H1 (cell line): ENCODE measurements at regions not wholly inside any gene's neighbourhood (a gene's known extent, or its start where the extent isn't known, plus 50 kb on each side); places are given as distances from the start of the nearest gene placed in this dataset.

Source experiments
- CTCF ChIA-PET: fragments of 300-600 bp; sonication (Branson Sonifier 250); formaldehyde crosslinking; loops from one replicate; lab custom pipeline; 2021; ENCODE audit not compliant: partially characterized antibody; lab: Charles Lee
- POLR2A ChIA-PET: fragments of 300-600 bp; sonication (Branson Sonifier 250); formaldehyde crosslinking; loops from one replicate; lab custom pipeline; 2021; ENCODE audit warnings: inconsistent platforms; ENCODE audit not compliant: partially characterized antibody; lab: Charles Lee
- DNase-seq, 2 experiments: peaks; one replicate each; pipeline versions ENCODE4 v3.0.0 to v3.0.0-alpha.2; 2010 to 2022; ENCODE audit warnings: low spot score in 2 of 2, low read depth in 1 of 2, mixed read lengths in 1 of 2
- FAIRE-seq: peaks from 2 replicates; lab custom pipeline; 2011; peaks lifted over from hg19 to GRCh38; lab: Jason Lieb, UNC
- H2AFZ ChIP-seq: 2 replicates; pipeline ENCODE4 v1.8.1; 2012; ENCODE audit warnings: low read length, inconsistent platforms
- H2AK5ac ChIP-seq: 2 replicates; pipeline ENCODE4 v1.6.1; 2013; ENCODE audit warnings: low read depth, low read length
- H2BK120ac ChIP-seq: replicated peaks from 2 replicates; pipeline ENCODE3; 2013; ENCODE audit warnings: low read depth, low read length, inconsistent platforms
- H2BK12ac ChIP-seq: 2 replicates; pipeline ENCODE4 v1.6.1; 2013; ENCODE audit warnings: low read depth, low read length
- H2BK15ac ChIP-seq: 2 replicates; pipeline ENCODE4 v1.6.1; 2013; ENCODE audit warnings: low read length
- H2BK20ac ChIP-seq: 2 replicates; pipeline ENCODE4 v1.6.1; 2013; ENCODE audit warnings: low read length
- H2BK5ac ChIP-seq: 2 replicates; pipeline ENCODE4 v1.6.1; 2013; ENCODE audit warnings: low read depth, low read length
- H3K14ac ChIP-seq: 2 replicates; pipeline ENCODE4 v1.6.1; 2013; ENCODE audit warnings: inconsistent platforms; ENCODE audit not compliant: insufficient read length
- H3K18ac ChIP-seq: 2 replicates; pipeline ENCODE4 v1.6.1; 2013; ENCODE audit warnings: low read length; ENCODE audit errors: extremely low read depth
- H3K23ac ChIP-seq: 2 replicates; pipeline ENCODE4 v1.6.1; 2013; ENCODE audit warnings: inconsistent platforms; ENCODE audit not compliant: insufficient read length
- H3K23me2 ChIP-seq: 2 replicates; pipeline ENCODE4 v1.6.1; 2013; ENCODE audit warnings: low read depth, low read length
- H3K27ac ChIP-seq: 2 replicates; pipeline ENCODE4 v1.6.1; 2011; ENCODE audit warnings: low read depth, low read length, inconsistent platforms
- H3K27me3 ChIP-seq, 4 experiments: replicated peaks in 1 of 4; 1 replicate in 1 of 4; 2 replicates in 3 of 4; pipeline versions ENCODE4 v1.6.1 to v1.8.1; 2011 to 2013; ENCODE audit warnings: low read length in 3 of 4, mild to moderate bottlenecking in 3 of 4, inconsistent platforms in 2 of 4, mixed read lengths in 2 of 4, moderate library complexity in 1 of 4; ENCODE audit not compliant: control insufficient read depth in 3 of 4, insufficient read depth in 3 of 4; ENCODE audit errors: extremely low read depth in 1 of 4
- H3K36me3 ChIP-seq, 4 experiments: 2 replicates each; pipeline versions ENCODE4 v1.6.1 to v1.8.1; 2011 to 2013; ENCODE audit warnings: mild to moderate bottlenecking in 4 of 4, low read length in 3 of 4, moderate library complexity in 2 of 4, control low read depth in 1 of 4, inconsistent platforms in 1 of 4; ENCODE audit not compliant: insufficient read depth in 4 of 4, control insufficient read depth in 2 of 4
- H3K4ac ChIP-seq: replicated peaks from 2 replicates; pipeline ENCODE3; 2013; ENCODE audit warnings: low read length, low read depth, mixed read lengths, inconsistent platforms; ENCODE audit not compliant: insufficient read length
- H3K4me1 ChIP-seq, 4 experiments: replicated peaks in 1 of 4; 1 replicate in 1 of 4; 2 replicates in 3 of 4; pipeline versions ENCODE4 v1.6.1 to v1.8.1; 2011 to 2013; ENCODE audit warnings: low read length in 3 of 4, inconsistent platforms in 2 of 4, mixed read lengths in 1 of 4; ENCODE audit not compliant: insufficient read depth in 4 of 4, control insufficient read depth in 3 of 4
- H3K4me2 ChIP-seq, 2 experiments: 2 replicates each; pipeline versions ENCODE4 v1.6.1 to v1.8.1; 2011 to 2013; ENCODE audit warnings: low read depth in 2 of 2, low read length in 2 of 2, control low read depth in 1 of 2, inconsistent platforms in 1 of 2, mild to moderate bottlenecking in 1 of 2; ENCODE audit not compliant: insufficient read depth in 1 of 2
- H3K4me3 ChIP-seq, 4 experiments: fragments of 200-600, 300-600 bp in 1 of 4; sonication (generic), shearing (Covaris generic), sonication (Bioruptor Twin) in 1 of 4; 2 replicates each; pipeline versions ENCODE4 v1.5.1 to v1.8.1; 2011 to 2016; ENCODE audit warnings: low read length in 4 of 4, low read depth in 3 of 4, control low read depth in 2 of 4, inconsistent platforms in 2 of 4, mild to moderate bottlenecking in 2 of 4, mixed read lengths in 1 of 4, moderate library complexity in 1 of 4; ENCODE audit not compliant: insufficient read depth in 2 of 4; ENCODE audit errors: extremely low read depth in 1 of 4
- H3K56ac ChIP-seq: replicated peaks from 2 replicates; pipeline ENCODE3; 2013; ENCODE audit warnings: low read depth, mild to moderate bottlenecking, mixed read lengths, low read length, inconsistent platforms; ENCODE audit not compliant: insufficient read length
- H3K79me1 ChIP-seq: 2 replicates; pipeline ENCODE4 v1.6.1; 2013; ENCODE audit warnings: low read depth, low read length, control low read depth
- H3K79me2 ChIP-seq, 2 experiments: 2 replicates each; pipeline versions ENCODE4 v1.6.1 to v1.8.1; 2012 to 2013; ENCODE audit warnings: low read length in 2 of 2, mild to moderate bottlenecking in 2 of 2, inconsistent platforms in 1 of 2; ENCODE audit not compliant: insufficient read depth in 2 of 2, control insufficient read depth in 1 of 2
- H3K9ac ChIP-seq, 4 experiments: replicated peaks in 1 of 4; 1 replicate in 1 of 4; 2 replicates in 3 of 4; pipeline versions ENCODE4 v1.6.1 to v1.8.1; 2011 to 2013; ENCODE audit warnings: low read depth in 3 of 4, low read length in 3 of 4, control low read depth in 2 of 4, mild to moderate bottlenecking in 2 of 4, moderate library complexity in 2 of 4, inconsistent platforms in 1 of 4; ENCODE audit errors: extremely low read depth in 1 of 4
- H3K9me3 ChIP-seq, 2 experiments: 2 replicates each; pipeline versions ENCODE4 v1.6.1 to v1.8.1; 2012 to 2013; ENCODE audit warnings: mild to moderate bottlenecking in 2 of 2, moderate library complexity in 2 of 2, control low read depth in 1 of 2, inconsistent platforms in 1 of 2, low read depth in 1 of 2, low read length in 1 of 2, mixed read lengths in 1 of 2; ENCODE audit not compliant: insufficient read depth in 2 of 2
- H4K20me1 ChIP-seq, 2 experiments: replicated peaks in 1 of 2; 2 replicates each; pipeline versions ENCODE3 to v1.8.1; 2011 to 2013; ENCODE audit warnings: inconsistent platforms in 2 of 2, low read length in 2 of 2, mild to moderate bottlenecking in 1 of 2; ENCODE audit not compliant: insufficient read depth in 2 of 2, control insufficient read depth in 1 of 2
- H4K5ac ChIP-seq: 2 replicates; pipeline ENCODE4 v1.6.1; 2013; ENCODE audit warnings: low read length, low read depth, mixed read lengths, inconsistent platforms; ENCODE audit not compliant: insufficient read length
- H4K8ac ChIP-seq: 2 replicates; pipeline ENCODE4 v1.8.0; 2013; ENCODE audit warnings: mild to moderate bottlenecking, moderate library complexity, low read length, inconsistent platforms; ENCODE audit not compliant: insufficient read depth; ENCODE audit errors: extremely low read depth
- H4K91ac ChIP-seq: replicated peaks from 2 replicates; pipeline ENCODE3; 2013; ENCODE audit warnings: low read length, mixed read lengths, inconsistent platforms; ENCODE audit not compliant: insufficient read length
- CHD1 ChIP-seq: IDR thresholded peaks from 2 replicates; pipeline ENCODE4 v1.6.1; 2012; ENCODE audit warnings: low read depth, low read length, improper control_type of control experiment
- KDM5A ChIP-seq: fragments of 200-600 bp; IDR thresholded peaks from 2 replicates; pipeline ENCODE4 v1.7.1; 2012; ENCODE audit warnings: mild to moderate bottlenecking, low read length, inconsistent platforms, mixed read lengths
- WGBS, 2 experiments: shearing (Covaris generic) in 1 of 2; methylation state at CpG; one replicate each; pipeline versions ENCODE4 v1.1.6 to v1.1.7; 2013 to 2015; ENCODE audit warnings: low lambda C conversion rate in 2 of 2, mixed read lengths in 2 of 2, inconsistent platforms in 1 of 2, low coverage in 1 of 2, missing lambda C conversion rate in 1 of 2; ENCODE audit not compliant: insufficient replicate concordance in 2 of 2, insufficient coverage in 1 of 2, insufficient read length in 1 of 2; ENCODE audit errors: extremely low coverage in 1 of 2, missing lambda C conversion rate in 1 of 2; 5-methylcytosine and 5-hydroxymethylcytosine counted together

DNA sequence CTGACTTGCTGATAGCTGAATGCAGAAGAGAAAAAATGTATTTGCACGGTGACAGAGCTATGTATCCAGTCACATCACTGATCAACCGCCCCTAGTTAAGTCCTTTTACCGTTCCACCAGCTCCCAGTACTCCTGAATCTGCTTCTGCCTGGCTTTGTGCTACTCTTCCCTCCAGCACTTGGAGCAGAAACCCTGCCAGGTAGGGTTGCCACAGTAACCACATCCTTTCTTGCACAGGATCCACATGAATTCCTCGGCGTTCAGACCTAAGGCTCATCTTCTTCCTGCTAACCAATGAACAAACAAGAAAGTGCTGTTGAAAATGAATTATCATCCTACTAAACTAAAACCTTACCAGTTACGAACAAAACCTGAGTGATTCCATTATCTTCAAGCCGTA lies 52.0 kb upstream of the KCTD7 start:
- Histone ChIP-seq H3K36me3 (peaks cover 6 to 42% (median 14%) of the 10 kb centered on the region in 4 experiments), H2BK20ac (no peak overlapping the region), H3K4ac (no peak overlapping the region), H2AK5ac (no peak overlapping the region), H4K91ac (no peak overlapping the region), H4K5ac (no peak overlapping the region), H3K27ac (no peak overlapping the region), H3K9ac (no peak overlapping the region), H2BK12ac (no peak overlapping the region), H3K18ac (no peak overlapping the region), H3K14ac (no peak overlapping the region), H2BK15ac (no peak overlapping the region), H3K23ac (no peak overlapping the region), H3K79me2 (peaks cover 3 to 75% of the 10 kb centered on the region in 2 experiments; a peak in 3 of 4 replicates), H3K9me3 (no peaks in the 10 kb centered on the region), H2BK120ac (no peak overlapping the region), H2BK5ac (no peak overlapping the region), H3K23me2 (no peaks in the 10 kb centered on the region), H3K27me3 (no peaks in the 10 kb centered on the region), H3K4me2 (no peak overlapping the region), H4K20me1 (peaks cover 0 to 7% of the 10 kb centered on the region in 2 experiments), H4K8ac (no peak overlapping the region), H2AFZ (no peak overlapping the region), H3K56ac (no peak overlapping the region), H3K4me3 (no peak overlapping the region), H3K79me1 (peaks cover 9% of the 10 kb centered on the region), H3K4me1 (no peaks in the 10 kb centered on the region)
- no peak for DNase-seq
- FAIRE-seq = no peak
- WGBS, 2 experiments = 89% methylated on average over 7 of the region's 7 CpGs; no CpG with 5 or more reads in 1 of the 2 experiments
- ChIA-PET POLR2A (interaction anchor here (1.1 kb wide), 1 partner anchor 78 kb away, joined by 3 read pairs; no protein-coding TSS in a partner anchor), CTCF (interaction anchor here (1.2 to 1.6 kb wide), 2 partner anchors 19 to 54 kb away, joined by 3 to 4 read pairs; no protein-coding TSS in a partner anchor)
- TF ChIP-seq KDM5A (no peak), CHD1 (no peak)
